NCI-H2227 treated with DMSO at 0.1 percent for 48 hours (cell line): ENCODE measurements at regions not wholly inside any gene's neighbourhood (a gene's known extent, or its start where the extent isn't known, plus 50 kb on each side); places are given as distances from the start of the nearest gene placed in this dataset.

Experiments
- DNase-seq: peaks from one replicate; lab custom pipeline; 2025; lab: John Stamatoyannopoulos, UW

DNA sequence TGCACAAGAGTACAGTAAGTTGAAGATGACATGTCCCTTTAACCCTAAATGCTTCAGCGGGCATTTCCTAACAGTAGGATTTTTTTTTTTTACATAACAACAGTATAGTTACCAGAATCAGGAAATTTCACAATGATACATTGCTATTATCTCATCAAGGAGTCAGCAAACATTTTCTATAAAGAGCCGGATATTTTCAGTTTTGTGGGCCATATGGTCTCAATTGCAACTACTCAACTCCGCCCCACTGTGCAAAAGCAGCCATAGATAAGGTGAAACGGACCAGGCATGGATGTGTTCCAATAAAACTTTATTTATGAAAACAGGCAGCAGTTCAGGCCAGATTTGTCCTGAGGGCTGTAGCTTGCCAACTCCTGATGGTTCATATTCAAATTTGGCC is 130.6 kb downstream of the SMAD6 start:
- DNase-seq, result no peak

DNA sequence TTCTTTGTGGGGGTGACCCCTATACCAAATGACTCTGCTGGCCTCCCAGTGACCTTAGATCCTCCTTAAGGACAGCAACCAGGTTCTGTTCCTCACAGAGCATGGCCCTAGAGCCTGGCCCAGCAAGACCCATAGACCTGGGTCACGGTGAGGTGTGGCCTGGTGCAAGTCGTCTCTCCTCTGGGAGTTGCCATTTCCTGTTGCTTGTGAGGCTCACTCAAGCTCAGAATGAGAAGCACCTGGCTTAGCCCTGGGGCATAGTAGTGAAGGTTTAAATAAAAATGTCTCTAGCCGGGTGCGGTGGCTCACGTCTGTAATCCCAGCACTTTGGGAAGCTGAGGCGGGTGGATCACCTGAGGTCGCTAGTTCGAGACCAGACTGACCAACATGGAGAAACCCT is 131.3 kb downstream of the SMAD6 start:
- DNase-seq, result no peak

DNA sequence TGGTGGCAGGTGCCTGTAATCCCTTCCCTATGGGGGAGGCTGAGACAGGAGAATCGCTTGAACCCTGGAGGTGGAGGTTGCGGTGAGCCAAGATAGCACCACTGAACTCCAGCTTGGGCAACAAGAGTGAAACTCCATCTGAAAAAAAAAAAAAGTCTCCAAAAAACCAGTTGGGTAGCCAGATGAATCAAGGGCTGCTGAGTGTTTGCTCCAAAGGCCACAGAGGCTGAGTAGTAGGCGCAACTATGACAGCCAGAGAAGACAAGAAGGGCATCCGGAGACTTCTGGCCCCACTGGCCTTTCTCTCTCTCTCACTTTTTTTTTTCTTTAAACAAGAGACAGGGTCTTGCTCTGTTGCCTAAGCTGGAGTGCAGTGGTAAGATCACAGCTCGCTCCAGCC is 131.8 kb downstream of the SMAD6 start:
- no peak for DNase-seq

DNA sequence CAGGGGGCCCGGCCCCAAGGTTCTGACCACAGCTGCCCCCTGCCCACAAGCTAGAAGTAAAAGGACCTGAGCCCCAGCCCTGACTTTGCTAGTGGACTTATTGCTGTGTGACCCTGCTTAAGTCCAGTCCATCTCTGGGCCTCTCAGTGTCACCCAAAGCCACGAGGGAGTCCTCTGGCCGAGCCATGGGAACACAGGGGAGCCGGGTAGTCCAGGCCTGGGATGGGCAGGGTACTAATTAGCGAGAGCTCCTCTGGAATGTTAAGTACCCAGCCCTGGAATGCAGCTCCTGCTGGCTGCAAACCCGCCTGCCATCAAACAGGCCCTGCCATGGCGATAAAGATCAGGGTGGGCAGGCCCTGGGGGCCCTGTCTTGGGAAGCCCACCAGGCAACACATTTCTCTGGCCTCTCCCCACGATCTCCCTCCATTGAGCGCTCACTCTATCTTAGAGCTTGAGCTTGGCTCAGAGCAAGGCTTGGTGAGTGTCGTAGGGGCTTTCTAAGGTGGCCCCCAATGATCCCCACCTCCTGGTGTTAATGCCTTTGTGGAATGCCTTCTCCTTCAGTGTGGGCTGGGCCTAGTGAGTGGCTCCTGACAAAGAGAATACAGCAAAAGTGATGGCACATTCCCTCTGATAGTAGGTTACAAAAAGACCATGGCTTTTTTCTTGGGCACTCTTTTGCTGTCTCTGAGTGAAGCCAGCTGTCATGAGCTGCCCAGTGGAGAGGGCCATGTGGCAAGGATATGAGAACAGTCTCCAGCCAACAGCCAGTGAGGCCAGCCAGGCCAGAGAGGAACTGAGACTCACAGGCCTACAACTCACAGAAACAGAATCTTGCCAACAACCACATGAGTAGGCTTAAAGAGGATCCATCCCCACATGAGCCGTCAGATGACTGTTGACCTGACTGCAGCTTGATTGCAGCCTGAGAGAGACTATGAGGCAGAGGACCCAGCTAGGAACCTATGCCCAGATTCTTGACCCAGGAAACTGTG is 133.1 kb downstream of the SMAD6 start:
- DNase-seq, result no peak

DNA sequence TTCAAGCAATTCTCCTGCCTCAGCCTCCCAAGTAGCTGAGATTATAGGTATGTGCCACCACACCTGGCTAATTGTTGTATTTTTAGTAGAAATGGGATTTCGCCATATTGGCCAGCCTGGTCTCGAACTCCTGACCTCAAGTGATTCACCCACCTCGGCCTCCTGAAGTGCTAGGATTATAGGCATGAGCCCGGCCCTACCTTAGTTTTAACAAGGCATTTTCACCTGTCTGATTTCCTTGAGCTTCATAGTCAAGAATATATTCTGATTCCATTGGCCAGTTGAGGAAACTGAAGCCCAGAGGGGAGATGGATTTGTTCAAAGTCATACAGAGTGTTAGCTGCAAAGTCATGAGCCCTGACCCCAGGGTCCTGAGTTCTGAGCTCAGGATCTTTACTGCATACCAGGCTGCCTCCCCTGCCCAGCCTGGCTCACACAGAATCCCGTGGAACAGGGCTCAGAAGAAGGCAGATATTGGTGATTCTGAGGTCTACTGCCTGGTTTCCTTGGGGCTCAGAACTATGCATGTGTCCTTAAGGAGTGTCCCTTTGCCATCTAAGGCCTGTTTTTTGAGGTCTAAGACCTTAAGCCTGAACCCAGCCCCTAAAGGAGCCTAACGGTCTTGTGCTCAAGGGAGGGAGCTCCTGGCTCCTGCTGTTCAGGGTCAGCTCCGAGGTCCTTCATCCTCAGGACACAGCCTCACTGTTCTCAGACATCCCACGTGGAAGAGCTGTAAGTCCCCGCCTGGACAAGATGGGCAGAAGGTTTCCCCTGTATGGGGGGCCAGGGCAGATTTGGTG is 134.4 kb downstream of the SMAD6 start:
- DNase-seq, result no peak

DNA sequence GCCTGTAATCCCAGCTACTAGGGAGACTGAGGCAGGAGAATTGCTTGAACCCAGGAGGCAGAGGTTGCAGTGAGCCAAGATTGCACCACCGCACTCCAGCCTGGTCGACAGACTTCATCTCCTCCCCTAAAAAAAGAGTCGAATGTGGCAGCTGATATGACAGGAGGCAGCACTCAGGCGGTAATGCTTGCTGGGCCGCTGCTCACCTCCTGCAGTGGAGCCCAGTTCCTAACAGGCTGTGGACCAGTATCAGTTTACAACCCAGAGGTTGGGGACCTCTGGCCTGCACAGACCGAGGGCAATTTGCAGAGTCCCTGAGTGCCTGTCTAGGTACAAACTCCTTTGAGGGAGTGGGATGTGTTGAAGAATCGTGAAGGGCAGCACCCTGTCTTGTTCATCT is 136.2 kb downstream of the SMAD6 start:
- no peak for DNase-seq

DNA sequence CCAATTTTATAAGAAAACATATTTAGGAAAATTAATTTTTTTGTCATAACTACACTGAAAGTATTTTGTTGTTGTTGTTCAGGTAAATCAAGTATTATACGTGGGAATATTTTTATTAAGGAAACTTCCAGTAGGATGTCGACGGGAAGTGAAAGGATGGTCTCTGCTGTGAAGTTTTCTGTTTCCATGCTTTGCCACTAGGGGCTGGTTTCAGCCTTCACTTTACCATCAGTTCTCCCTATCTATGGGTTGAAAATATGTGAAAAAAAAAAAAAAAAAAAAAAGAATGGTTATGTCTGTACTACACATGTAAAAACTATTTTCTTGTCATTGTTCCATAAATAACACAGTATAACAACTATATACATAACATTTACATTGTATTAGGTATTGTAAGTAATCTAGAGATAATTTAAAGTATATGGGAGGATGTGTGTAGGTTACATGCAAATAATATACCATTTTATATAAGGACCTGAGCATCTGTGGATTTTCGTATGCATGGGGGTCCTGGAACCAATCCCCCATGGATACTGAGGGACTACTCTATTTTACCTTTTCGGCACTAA is 136.7 kb downstream of the SMAD6 start:
- DNase-seq, result no peak

DNA sequence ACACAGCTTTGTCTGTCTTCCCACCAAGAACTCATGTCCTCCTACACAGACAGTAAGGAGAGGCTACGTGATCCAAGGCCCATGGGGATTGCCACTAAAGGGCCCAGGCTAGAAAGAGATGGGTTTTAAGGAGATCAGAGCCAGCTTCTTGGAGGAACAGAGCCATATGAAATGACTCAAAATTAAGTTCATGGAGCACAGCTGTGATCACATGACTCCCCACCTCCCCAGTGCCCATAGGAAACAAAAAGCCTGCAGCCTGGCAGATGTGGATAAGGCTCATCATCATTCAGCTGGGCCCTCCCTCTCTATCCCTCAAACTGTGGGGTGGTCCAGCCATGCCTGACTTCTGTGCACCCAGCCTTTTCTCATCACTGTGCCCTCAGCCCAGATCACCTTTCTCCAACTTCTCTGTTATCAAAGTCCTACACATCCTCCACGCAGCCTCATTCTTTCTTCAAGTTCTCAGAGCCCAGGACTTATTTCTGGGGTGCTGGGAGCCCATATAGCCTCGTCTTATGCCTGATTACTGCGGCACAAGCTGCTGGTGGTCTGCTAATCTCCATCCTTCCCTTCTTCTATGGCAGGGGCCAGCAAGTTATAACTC is 137.6 kb downstream of the SMAD6 start:
- no peak for DNase-seq

DNA sequence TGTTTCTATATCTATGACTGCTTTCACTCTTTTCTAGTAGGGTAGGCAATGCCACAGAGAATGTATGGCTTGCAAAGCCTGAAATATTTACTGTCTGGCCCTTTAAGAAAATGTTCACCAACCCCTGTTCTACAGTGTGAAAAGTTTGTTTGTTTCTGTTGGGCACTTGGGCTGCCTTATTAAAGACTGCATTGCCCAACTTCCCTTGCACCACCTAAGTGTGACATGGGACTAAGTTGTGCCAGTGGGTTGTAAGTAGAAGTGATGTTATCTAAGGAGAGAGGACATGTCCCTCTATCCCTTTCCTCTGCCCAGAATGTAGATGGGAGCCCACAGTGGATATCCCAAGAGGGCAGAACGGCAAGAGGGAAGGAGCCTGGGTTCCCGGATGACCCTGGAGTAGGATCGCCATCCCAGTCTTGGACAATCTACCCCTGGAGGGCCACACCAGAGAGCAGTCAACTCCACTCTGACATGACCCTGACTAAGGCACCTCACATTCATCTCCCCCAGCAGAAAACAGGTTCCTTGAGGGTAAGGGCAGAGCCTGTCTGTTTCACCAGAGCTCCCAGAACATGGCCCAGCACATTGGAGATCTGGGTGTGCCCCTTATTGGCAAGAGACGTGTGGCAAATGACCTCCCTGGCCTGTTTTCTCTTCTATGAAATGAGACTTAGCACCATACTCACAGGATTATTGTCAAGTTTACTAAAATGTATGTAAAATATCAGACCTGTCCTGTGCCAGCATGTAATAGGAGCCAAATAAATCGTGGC is 138.8 kb downstream of the SMAD6 start:
- DNase-seq, result no peak

DNA sequence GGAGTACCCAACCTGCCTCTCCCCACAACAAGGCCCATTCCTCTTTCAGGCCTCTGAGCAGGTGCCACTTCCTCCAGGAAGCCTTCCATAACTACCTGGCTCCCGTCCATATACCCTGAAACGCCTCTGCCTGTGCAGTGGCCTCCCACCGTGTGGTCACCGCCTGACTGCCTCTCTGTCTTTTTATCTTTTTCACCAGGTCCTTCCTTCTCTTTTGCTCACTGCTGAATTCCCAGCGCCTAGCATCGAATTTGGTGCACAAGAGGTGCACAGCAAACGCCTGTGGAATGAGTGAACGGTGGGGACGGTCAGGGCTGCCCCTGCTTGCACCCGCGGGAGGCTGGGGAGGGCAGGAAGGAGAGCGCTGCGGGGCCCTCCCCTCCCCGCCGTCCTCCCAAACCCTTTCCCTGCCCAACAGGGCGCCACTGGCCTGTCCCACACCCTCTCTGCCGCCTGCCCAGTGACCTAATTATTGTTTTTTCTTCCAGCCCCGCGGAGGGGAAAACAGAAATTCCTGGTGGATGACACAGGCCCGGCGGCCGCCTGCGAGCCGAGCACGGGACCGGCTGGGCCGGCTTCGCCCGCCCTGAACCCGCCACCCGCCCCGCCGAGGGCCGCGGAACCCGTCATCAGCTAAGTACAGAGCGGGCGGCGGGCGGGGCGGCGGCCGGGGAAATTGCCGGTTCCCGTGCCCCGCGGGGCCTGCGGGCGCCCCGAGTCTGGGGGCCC is 140.1 kb downstream of the SMAD6 start:
- no peak for DNase-seq

DNA sequence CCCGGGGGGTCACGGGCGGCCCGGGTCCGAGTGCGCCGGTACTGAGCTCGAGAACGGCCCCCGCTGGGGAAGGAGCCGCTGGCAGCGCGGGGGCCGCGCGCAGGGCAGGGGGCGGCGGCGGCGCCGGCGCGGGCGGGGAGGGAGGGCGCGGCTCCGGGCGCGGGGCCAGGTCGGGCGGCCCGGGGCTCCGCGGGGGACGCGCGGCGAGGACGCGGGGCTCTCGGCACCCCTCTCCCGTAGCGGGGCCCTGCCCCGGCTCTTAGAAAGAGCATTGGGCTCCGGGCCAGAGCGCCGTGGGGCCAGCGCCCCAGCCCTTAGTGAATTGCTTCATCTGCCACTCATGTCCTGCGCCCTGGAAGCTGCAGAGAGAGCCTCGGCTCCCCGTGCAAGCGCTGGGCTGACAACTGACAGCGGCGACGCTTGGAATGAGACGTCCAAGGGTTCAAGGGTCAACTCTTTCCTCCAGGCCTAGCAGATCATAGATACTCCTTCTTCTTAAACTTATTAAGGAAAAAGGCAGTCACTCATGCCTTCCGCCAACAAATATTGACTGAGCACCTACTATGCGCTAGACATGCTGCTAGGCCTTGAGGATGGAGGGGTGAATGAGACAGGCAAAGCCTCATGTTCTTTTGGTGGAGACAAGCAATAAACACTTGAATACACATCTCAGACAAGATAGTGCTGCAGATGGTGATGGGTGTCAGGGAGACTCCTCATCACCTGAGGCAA is 140.8 kb downstream of the SMAD6 start:
- no peak for DNase-seq

DNA sequence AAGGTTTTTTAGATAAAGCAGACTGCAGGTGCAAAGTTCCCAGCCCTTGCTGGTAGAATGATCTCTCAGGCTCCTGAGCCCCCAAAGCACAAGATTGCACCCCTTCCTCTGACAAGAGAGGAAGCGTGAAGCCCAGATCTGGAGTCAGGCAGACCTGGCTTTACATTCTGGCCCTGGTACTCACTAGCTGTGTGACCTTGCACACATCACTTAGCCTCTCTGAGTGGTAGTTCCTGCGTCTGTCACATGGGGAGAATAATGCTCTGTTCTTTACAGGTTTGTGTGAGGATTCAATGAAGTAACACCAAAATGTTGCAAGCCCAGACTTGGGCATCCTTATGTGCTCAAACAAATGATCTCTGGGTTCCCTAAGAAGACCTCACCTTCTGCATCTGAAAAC is 141.5 kb downstream of the SMAD6 start:
- DNase-seq, result no peak

DNA sequence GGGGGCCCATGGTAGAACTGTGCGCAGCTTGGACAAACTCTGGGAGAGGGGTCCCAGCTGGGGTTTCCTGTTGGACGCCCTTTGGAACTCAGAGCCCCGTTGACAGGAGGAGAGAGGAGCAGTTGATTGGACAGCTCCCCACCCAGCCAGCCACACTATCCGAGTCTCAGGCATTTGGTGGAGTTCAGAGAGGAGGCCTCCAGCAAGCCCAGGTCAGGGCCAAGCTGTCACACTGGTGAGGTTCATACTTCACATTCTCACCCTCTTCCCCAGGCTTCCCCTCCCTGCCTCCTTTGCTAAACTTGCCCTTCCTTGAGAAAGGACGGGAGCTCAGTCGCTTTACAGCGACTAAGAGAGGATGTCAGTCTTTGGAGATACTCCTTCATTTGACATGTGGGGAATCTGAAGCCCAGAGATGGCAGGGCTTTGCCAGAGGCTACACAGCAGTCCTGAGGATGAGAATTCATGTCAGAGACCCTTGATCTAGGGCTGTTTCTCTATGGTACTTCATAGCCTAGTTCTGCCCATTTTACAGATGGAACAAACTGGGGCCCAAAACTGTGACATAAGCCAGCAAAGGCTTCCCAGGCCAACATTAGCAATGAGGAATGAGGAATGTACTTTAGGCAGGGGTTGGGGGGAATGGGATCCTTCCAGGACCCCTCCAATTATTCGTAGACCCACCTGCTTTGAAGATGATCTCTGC is 142.2 kb downstream of the SMAD6 start:
- no peak for DNase-seq

DNA sequence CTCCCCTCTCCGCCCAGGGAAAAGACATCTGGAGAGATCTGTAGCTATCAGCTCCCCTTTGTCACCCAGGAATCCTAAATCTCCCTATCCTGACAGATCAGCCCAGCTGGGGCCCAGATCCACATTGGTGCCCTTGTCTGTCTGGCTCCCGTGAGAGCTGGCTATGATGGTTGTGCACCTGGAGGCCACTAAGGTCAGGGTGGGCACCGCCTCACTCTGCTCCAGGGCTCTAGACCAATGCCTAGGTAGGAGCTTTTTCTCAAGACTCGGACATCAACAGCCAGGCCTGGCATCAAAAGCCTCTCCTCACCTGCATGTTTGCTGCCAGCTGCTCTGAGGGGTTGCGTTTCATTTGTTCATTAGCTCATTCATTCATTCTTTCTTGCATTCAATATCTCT is 142.7 kb downstream of the SMAD6 start:
- no peak for DNase-seq

DNA sequence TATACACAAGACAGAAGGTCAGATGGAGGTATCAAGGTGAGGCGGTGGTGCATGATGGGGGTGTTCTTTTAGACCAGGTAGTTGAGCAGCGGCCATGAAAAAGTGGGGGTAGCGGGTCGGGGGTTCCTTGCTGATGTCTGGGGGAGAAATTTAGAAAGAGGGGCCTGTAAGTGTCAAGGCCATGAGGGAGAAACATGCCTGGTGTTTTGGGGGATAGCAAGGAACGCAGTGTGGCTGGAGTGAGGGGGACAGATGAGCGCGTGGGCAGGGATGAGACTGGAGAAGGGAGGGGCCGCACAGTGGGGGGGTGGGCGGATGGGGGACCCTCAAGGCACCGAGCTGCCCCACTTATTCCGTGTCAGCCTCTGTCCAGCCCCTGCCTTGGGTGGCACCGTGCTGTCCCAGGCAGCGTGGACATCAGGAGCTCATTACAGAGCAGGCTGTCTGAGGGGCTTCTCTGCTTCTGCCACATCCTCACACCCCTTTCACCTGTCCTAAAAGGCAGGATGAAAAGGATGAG is 143.3 kb downstream of the SMAD6 start:
- no peak for DNase-seq

DNA sequence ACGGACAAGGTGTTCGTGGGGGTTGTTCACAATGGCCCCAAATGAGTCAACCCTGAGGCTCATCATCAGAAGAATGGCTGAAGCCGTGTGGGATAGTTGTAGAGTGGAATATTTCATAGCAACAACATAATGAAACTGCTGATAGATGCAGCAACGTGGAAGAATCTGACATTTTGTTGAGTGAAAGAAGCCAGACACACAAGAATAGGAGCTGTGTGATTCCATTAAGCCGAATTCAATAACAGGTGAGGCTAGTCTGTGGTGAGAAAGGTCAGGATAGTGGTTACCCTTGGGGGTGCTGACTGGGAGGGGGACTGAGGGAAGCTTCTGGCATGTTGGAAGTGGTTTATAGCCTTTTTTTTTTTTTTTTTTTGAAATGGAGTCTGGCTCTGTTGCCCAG is 144.0 kb downstream of the SMAD6 start:
- DNase-seq, result no peak

DNA sequence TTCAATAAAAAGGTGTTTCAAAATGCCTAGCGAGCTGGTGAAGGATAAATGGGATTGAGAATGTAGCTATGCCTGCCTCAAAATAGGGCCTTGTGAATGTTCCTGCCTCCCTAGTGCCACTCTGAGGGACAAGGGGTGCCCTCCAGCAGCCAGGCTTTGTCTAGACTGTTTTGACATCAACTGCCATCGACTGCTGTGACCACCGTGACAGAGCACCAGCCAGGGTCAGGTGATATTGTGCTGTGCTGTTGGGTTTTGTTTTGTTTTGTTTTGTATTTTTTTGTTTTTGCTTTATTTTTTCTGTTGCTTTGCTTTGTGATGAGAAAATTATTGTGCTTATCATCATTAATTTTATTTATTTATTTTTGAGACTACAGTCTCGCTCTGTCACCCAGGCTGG is 144.8 kb downstream of the SMAD6 start:
- DNase-seq, result no peak

DNA sequence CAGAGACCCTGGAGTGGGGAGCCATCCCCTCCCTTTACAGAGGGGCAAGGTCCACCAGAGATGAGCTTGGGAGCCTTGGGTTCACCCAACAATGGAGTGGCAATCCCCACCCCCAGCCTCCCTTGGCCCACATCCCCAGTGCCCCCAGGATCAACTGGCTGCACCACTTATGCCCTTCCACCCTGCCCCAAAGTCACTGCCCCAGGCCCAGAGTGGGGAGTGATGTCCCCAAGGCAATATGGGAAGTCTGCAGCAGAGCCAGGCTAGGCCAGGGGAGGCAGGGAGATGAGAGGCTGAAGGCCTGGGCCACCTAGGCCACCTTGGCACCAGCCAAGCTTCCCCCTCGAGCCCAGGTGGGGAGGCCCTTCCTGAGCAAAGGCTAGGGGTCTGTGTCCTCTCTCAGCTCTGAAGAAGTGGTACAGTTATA is 145.5 kb downstream of the SMAD6 start:
- DNase-seq, result no peak

DNA sequence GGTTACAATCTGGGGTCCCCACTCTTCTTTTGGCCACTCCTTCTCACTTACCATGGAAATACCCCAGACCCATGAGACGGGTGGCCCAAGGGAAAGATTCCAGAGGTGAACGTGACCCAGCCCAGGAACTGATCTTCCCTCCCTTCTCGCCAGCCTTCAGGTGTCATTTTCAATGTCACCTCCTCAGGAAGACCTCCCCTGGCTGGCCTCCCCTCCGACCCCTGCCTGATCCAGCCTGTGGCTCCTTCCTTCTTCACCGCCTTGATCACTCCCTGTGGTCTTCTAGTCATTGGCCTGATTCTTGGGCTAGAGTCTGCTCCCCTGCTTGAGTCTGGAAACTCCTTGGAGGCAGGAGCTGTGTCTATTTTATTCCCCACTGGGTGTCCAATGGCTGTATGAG is 146.1 kb downstream of the SMAD6 start:
- no peak for DNase-seq
